Breast epithelium (tissue), 4 donors: ENCODE measurements at regions not wholly inside any gene's neighbourhood (a gene's known extent, or its start where the extent isn't known, plus 50 kb on each side); places are given as distances from the start of the nearest gene placed in this dataset.

ENCODE experiments used
- DNase-seq, 2 donors: peaks; one replicate each; pipeline ENCODE4 v3.0.0-alpha.2; 2019; ENCODE audit warnings: low spot score in 2 of 2
- H3K27ac ChIP-seq, 2 donors: fragments of 200-600 bp; sonication (generic) in 1 of 2; one replicate each; pipeline ENCODE4 v1.5.1; 2016 to 2019; ENCODE audit warnings: mild to moderate bottlenecking in 1 of 2
- H3K27me3 ChIP-seq, 2 donors: fragments of 200-600 bp; sonication (generic) in 1 of 2; one replicate each; pipeline versions ENCODE4 v1.5.1 to v1.6.0; 2017 to 2019; ENCODE audit warnings: control low read depth in 1 of 2, mild to moderate bottlenecking in 1 of 2
- H3K36me3 ChIP-seq: fragments of 200-600 bp; one replicate; pipeline ENCODE4 v1.5.1; 2019
- H3K4me1 ChIP-seq, 2 donors: fragments of 200-600 bp; sonication (generic); one replicate each; pipeline ENCODE4 v1.5.1; 2016 to 2019; ENCODE audit warnings: control low read depth in 1 of 2
- H3K4me3 ChIP-seq, 3 donors: fragments of 200-600 bp; sonication (generic); 1 replicate in 2 of 3; 2 replicates in 1 of 3; pipeline ENCODE4 v1.5.1; 2016 to 2019; ENCODE audit warnings: mild to moderate bottlenecking in 3 of 3, moderate library complexity in 2 of 3
- H3K9me3 ChIP-seq, 2 donors: fragments of 200-600 bp; sonication (generic) in 1 of 2; one replicate each; pipeline ENCODE4 v1.5.1; 2016 to 2019; ENCODE audit warnings: control low read depth in 1 of 2
- CTCF ChIP-seq, 3 donors: fragments of 450-650 bp; IDR thresholded peaks; one replicate each; pipeline ENCODE4 v1.5.1; 2016 to 2017; ENCODE audit warnings: antibody characterized with exemption in 3 of 3, mild to moderate bottlenecking in 3 of 3, moderate library complexity in 3 of 3
- POLR2A ChIP-seq: fragments of 450-650 bp; IDR thresholded peaks from one replicate; pipeline ENCODE4 v1.6.1; 2016; ENCODE audit warnings: antibody characterized with exemption, mild to moderate bottlenecking, moderate library complexity
- POLR2AphosphoS5 ChIP-seq, 3 donors: sonication (generic); formaldehyde crosslinking; IDR thresholded peaks; one replicate each; pipeline ENCODE4 v1.6.1; 2017; ENCODE audit warnings: antibody characterized with exemption in 3 of 3
- intact Hi-C: fragments of 100-400 bp; cut with DNase I; formaldehyde crosslinking; loops from one replicate; pipeline ENCODE4 v1.15.1; 2023; ENCODE audit warnings: low total_unique reads

- Histone ChIP-seq H3K27me3 (peaks cover 0 to 5% of the 10 kb centered on the region in 2 donors), H3K36me3 (no peaks in the 10 kb centered on the region), H3K9me3 (peaks cover 0 to 4% of the 10 kb centered on the region in 2 donors), H3K27ac (no peak overlapping the region), H3K4me1 (no peaks in the 10 kb centered on the region), H3K4me3 (no peak overlapping the region)
- intact Hi-C loops: no loop called here
- no peak for TF ChIP-seq POLR2AphosphoS5 (IDR thresholded peaks at IDR 0.05)
- TF ChIP-seq CTCF (IDR thresholded peaks at IDR 0.05): no peak
- TF ChIP-seq POLR2A: no peak
- DNase-seq: no peak
Measured at GRCh38 chr7:96548664-96549063, 161.0 kb downstream of the SEM1 start.

GRCh38 chr7:96547371-96547811 lies 162.3 kb downstream of the SEM1 start:
- no peaks in the 10 kb centered on the region for H3K4me1 ChIP-seq
- H3K27me3 ChIP-seq: peaks cover 0 to 5% of the 10 kb centered on the region in 2 donors
- H3K27ac ChIP-seq: no peak overlapping the region
- no peak for DNase-seq
- no peak for TF ChIP-seq POLR2A
- TF ChIP-seq POLR2AphosphoS5 (IDR thresholded peaks at IDR 0.05): no peak
- no peak for TF ChIP-seq CTCF (IDR thresholded peaks at IDR 0.05)
- no peak overlapping the region for H3K4me3 ChIP-seq
- intact Hi-C loops: no loop called here
- peaks cover 0 to 4% of the 10 kb centered on the region in 2 donors for H3K9me3 ChIP-seq
- no peaks in the 10 kb centered on the region for H3K36me3 ChIP-seq

- H3K27me3 ChIP-seq: peaks cover 0 to 5% of the 10 kb centered on the region in 2 donors
- H3K27ac ChIP-seq: no peak overlapping the region
- TF ChIP-seq CTCF (IDR thresholded peaks at IDR 0.05) (no peak), POLR2AphosphoS5 (IDR thresholded peaks at IDR 0.05) (no peak), POLR2A (no peak)
- DNase-seq: no peak
- no peaks in the 10 kb centered on the region for H3K36me3 ChIP-seq
- no peaks in the 10 kb centered on the region for H3K4me1 ChIP-seq
- H3K4me3 ChIP-seq: no peak overlapping the region
- intact Hi-C loops: no loop called here
- no peaks in the 10 kb centered on the region for H3K9me3 ChIP-seq
Measured at GRCh38 chr7:96546426-96546825, 163.2 kb downstream of the SEM1 start.

GRCh38 chr7:96539471-96539870 lies 170.2 kb downstream of the SEM1 start:
- TF ChIP-seq POLR2A (no peak), POLR2AphosphoS5 (IDR thresholded peaks at IDR 0.05) (no peak)
- intact Hi-C loops: no loop called here
- Histone ChIP-seq H3K27me3 (peaks cover 0 to 3% of the 10 kb centered on the region in 2 donors), H3K4me1 (no peaks in the 10 kb centered on the region), H3K9me3 (peaks cover 0 to 5% of the 10 kb centered on the region in 2 donors), H3K4me3 (no peak overlapping the region), H3K36me3 (no peaks in the 10 kb centered on the region), H3K27ac (no peak overlapping the region)
- no peak for DNase-seq

GRCh38 chr7:96538632-96539031 lies 171.0 kb downstream of the SEM1 start:
- Histone ChIP-seq H3K27ac (no peak overlapping the region), H3K4me1 (no peaks in the 10 kb centered on the region), H3K4me3 (no peak overlapping the region), H3K27me3 (peaks cover 0 to 3% of the 10 kb centered on the region in 2 donors), H3K9me3 (peaks cover 0 to 5% of the 10 kb centered on the region in 2 donors), H3K36me3 (no peaks in the 10 kb centered on the region)
- intact Hi-C loops: no loop called here
- TF ChIP-seq CTCF (IDR thresholded peaks at IDR 0.05) (no peak), POLR2A (no peak), POLR2AphosphoS5 (IDR thresholded peaks at IDR 0.05) (no peak)
- DNase-seq: no peak

- Histone ChIP-seq H3K9me3 (peaks cover 0 to 5% of the 10 kb centered on the region in 2 donors), H3K27ac (no peak overlapping the region), H3K4me1 (no peaks in the 10 kb centered on the region), H3K36me3 (no peaks in the 10 kb centered on the region), H3K4me3 (no peak overlapping the region), H3K27me3 (peaks cover 0 to 3% of the 10 kb centered on the region in 2 donors)
- DNase-seq: no peak
- TF ChIP-seq POLR2A (no peak), POLR2AphosphoS5 (IDR thresholded peaks at IDR 0.05) (no peak), CTCF (IDR thresholded peaks at IDR 0.05) (no peak)
- intact Hi-C loops: no loop called here
Measured at GRCh38 chr7:96534221-96534620, 175.4 kb downstream of the SEM1 start.
